ENCODE measurements at regions not wholly inside any gene's neighbourhood (a gene's known extent, or its start where the extent isn't known, plus 50 kb on each side); places are given as distances from the start of the nearest gene placed in this dataset.

DNA sequence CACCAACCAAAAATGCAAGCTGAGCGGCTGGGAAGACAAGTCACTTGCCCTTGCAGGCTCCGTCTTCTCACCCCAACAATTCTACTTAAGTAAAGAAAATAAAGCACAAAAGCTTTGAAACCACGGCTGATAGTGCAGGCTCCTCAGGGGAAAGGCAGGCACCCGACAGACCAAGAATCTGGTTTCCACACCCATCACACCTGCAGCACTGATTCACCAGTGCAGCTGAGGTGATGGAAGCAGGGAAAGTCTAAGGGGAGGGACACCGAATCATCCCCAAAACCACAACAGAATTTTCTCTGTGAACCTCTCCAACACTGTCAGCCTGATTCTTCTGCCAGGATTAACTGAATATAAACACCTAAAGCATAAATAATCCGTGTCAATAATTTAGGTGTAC lies 62.0 kb upstream of the NSMCE3 start:
- TF ChIP-seq, protein P1, sequence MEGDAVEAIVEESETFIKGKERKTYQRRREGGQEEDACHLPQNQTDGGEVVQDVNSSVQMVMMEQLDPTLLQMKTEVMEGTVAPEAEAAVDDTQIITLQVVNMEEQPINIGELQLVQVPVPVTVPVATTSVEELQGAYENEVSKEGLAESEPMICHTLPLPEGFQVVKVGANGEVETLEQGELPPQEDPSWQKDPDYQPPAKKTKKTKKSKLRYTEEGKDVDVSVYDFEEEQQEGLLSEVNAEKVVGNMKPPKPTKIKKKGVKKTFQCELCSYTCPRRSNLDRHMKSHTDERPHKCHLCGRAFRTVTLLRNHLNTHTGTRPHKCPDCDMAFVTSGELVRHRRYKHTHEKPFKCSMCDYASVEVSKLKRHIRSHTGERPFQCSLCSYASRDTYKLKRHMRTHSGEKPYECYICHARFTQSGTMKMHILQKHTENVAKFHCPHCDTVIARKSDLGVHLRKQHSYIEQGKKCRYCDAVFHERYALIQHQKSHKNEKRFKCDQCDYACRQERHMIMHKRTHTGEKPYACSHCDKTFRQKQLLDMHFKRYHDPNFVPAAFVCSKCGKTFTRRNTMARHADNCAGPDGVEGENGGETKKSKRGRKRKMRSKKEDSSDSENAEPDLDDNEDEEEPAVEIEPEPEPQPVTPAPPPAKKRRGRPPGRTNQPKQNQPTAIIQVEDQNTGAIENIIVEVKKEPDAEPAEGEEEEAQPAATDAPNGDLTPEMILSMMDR (IDR thresholded peaks at IDR 0.05; ENCODE audit: low read depth, low read length, missing control alignments), result no peak
- no peak for DNase-seq (ENCODE audit: low read depth)
- no peak overlapping the region for H3K4me3 ChIP-seq (ENCODE audit: low read depth, low read length)
- in situ Hi-C loops (cut with HindIII; ENCODE audit: low sequenced_read_pairs), result no loop called here

DNA sequence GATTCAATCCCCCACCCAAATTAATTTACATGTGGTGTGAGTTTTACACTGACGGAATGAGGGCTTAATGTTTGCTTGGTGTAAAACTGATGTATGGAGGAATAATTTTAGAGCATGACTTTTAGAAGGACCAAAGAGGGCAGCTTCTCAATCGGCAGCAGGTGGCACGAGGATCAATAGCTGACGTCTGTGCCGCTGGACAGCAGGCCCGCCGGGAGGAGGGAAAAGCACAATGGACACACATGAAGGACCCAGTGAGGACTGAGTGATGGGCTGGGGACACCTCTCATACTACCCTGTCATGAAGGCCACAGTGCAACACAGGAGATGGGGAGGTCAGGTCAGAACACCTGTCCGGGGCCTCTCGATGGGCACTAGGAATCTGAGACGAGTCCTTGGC lies 61.4 kb upstream of the NSMCE3 start:
- DNase-seq (ENCODE audit: low read depth), result no peak
- in situ Hi-C loops (cut with HindIII; ENCODE audit: low sequenced_read_pairs), result no loop called here
- H3K4me3 ChIP-seq (ENCODE audit: low read depth, low read length), result no peak overlapping the region
- TF ChIP-seq, protein P1 (IDR thresholded peaks at IDR 0.05; ENCODE audit: low read depth, low read length, missing control alignments), result no peak

DNA sequence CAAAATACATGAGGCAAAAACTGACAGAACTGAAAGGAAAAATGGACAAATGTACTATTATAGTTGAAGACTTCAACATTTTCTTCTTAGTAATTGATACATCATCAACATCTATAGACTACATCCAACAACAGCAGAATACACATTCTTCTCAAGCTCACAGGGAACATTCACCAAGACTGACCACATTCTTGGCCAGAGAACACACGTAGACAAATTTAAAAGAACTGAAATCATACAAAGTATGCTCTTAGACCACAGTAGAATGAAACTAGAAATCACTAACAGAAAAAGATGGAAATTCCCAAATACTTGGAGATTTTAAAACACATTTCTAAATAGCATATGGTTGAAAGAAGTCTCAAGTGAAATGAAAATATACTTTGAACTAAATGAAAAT lies 55.1 kb upstream of the NSMCE3 start:
- in situ Hi-C loops (cut with HindIII; ENCODE audit: low sequenced_read_pairs), result no loop called here
- H3K4me3 ChIP-seq (ENCODE audit: low read depth, low read length), result no peak overlapping the region
- peak; percentile 60 for DNase-seq (ENCODE audit: low read depth)
- TF ChIP-seq, protein P1 (IDR thresholded peaks at IDR 0.05; ENCODE audit: low read depth, low read length, missing control alignments), result no peak

DNA sequence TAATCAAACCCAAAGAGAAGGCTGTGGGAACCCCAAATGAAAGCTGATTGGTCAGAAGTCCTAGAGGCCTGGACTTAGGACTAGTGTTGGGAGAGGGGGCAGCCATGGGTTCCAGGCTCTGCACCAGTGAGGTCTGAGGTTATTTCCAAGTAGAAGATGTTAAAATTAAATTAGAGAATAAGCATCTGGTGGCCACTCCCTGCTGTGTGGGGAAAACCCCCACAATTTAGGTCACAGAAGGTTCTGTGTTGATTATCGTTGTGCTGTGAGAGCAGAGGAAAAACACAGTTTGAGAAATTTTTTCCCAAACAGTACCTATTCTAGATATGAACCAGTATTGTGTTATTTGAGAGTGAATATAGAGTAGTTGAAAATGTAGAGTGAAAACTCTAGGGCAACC lies 53.9 kb upstream of the NSMCE3 start:
- H3K4me3 ChIP-seq (ENCODE audit: low read depth, low read length), result no peak overlapping the region
- DNase-seq (ENCODE audit: low read depth), result no peak
- TF ChIP-seq, protein P1 (IDR thresholded peaks at IDR 0.05; ENCODE audit: low read depth, low read length, missing control alignments), result no peak
- in situ Hi-C loops (cut with HindIII; ENCODE audit: low sequenced_read_pairs), result no loop called here

DNA sequence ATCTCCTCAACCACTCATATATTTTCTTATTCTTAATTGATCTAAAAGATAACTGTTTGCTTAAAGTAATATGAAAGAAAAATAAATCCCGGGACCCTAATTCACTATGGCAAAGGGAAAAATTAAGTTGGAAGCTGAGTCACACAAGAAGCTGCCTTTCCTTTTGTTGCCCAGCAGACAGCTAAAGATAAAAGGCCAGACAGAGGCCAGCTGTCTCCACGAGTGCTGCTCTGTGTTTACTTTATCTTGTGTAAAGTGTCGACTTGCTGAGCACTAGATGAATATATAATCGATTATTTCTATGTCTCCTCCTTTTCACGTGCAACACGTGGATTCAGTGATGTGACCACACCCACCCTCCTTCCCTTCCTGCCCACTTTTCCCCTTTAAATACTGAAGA lies 52.8 kb upstream of the NSMCE3 start:
- DNase-seq (ENCODE audit: low read depth), result no peak
- H3K4me3 ChIP-seq (ENCODE audit: low read depth, low read length), result no peak overlapping the region
- TF ChIP-seq, protein P1 (IDR thresholded peaks at IDR 0.05; ENCODE audit: low read depth, low read length, missing control alignments), result no peak
- in situ Hi-C loops (cut with HindIII; ENCODE audit: low sequenced_read_pairs), result no loop called here

DNA sequence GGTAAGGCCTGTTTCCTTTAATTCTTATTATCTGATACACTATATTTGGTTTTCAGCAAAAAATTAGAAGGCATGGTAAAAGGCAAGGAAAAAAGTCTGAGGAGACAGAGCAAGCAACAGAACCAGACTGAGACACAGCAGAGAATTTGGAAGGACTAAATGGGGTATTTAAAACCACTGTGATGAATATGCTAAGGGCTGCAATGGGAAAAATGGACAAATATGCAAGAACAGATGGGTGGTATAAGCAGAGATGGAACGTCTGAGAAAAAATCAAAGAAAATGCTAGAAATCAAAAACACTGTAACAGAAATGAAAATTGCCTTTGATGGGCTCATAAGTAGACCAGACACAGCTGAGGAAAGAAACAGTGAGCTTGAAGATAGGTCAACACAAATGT lies 50.8 kb upstream of the NSMCE3 start:
- in situ Hi-C loops (cut with HindIII; ENCODE audit: low sequenced_read_pairs), result no loop called here
- H3K4me3 ChIP-seq (ENCODE audit: low read depth, low read length), result no peak overlapping the region
- TF ChIP-seq, protein P1 (IDR thresholded peaks at IDR 0.05; ENCODE audit: low read depth, low read length, missing control alignments), result no peak
- no peak for DNase-seq (ENCODE audit: low read depth)

DNA sequence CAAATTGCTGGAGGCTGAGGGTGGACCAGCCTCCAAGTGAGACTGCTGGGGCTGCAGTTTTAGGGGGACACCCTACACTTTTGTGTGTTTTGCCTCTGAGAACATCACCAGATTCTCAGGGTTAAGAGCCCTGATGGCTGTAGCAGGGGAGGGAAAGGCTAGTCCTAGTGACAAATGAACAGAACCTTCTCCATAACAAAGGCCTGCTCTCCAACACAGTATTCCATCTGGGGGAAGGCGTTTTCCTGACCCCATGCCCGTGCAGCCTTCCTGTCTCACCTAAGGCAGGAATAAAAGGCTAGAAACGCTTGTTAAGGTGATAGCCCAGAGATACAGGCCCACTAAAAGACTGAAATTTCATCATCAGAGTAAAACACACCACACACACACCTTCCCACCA lies 50.2 kb upstream of the NSMCE3 start:
- H3K4me3 ChIP-seq (ENCODE audit: low read depth, low read length), result no peak overlapping the region
- in situ Hi-C loops (cut with HindIII; ENCODE audit: low sequenced_read_pairs), result no loop called here
- TF ChIP-seq, protein P1 (IDR thresholded peaks at IDR 0.05; ENCODE audit: low read depth, low read length, missing control alignments), result no peak
- DNase-seq (ENCODE audit: low read depth), result no peak
